H1 (cell line): ENCODE measurements at regions not wholly inside any gene's neighbourhood (a gene's known extent, or its start where the extent isn't known, plus 50 kb on each side); places are given as distances from the start of the nearest gene placed in this dataset.

Experiments used
- CTCF ChIA-PET: fragments of 300-600 bp; sonication (Branson Sonifier 250); formaldehyde crosslinking; loops from one replicate; lab custom pipeline; 2021; ENCODE audit not compliant: partially characterized antibody; lab: Charles Lee
- POLR2A ChIA-PET: fragments of 300-600 bp; sonication (Branson Sonifier 250); formaldehyde crosslinking; loops from one replicate; lab custom pipeline; 2021; ENCODE audit warnings: inconsistent platforms; ENCODE audit not compliant: partially characterized antibody; lab: Charles Lee
- DNase-seq, 2 experiments: peaks; one replicate each; pipeline versions ENCODE4 v3.0.0 to v3.0.0-alpha.2; 2010 to 2022; ENCODE audit warnings: low spot score in 2 of 2, low read depth in 1 of 2, mixed read lengths in 1 of 2
- FAIRE-seq: peaks from 2 replicates; lab custom pipeline; 2011; peaks lifted over from hg19 to GRCh38; lab: Jason Lieb, UNC
- H2AFZ ChIP-seq: 2 replicates; pipeline ENCODE4 v1.8.1; 2012; ENCODE audit warnings: low read length, inconsistent platforms
- H2AK5ac ChIP-seq: 2 replicates; pipeline ENCODE4 v1.6.1; 2013; ENCODE audit warnings: low read depth, low read length
- H2BK120ac ChIP-seq: replicated peaks from 2 replicates; pipeline ENCODE3; 2013; ENCODE audit warnings: low read depth, low read length, inconsistent platforms
- H2BK12ac ChIP-seq: 2 replicates; pipeline ENCODE4 v1.6.1; 2013; ENCODE audit warnings: low read depth, low read length
- H2BK15ac ChIP-seq: 2 replicates; pipeline ENCODE4 v1.6.1; 2013; ENCODE audit warnings: low read length
- H2BK20ac ChIP-seq: 2 replicates; pipeline ENCODE4 v1.6.1; 2013; ENCODE audit warnings: low read length
- H2BK5ac ChIP-seq: 2 replicates; pipeline ENCODE4 v1.6.1; 2013; ENCODE audit warnings: low read depth, low read length
- H3K14ac ChIP-seq: 2 replicates; pipeline ENCODE4 v1.6.1; 2013; ENCODE audit warnings: inconsistent platforms; ENCODE audit not compliant: insufficient read length
- H3K18ac ChIP-seq: 2 replicates; pipeline ENCODE4 v1.6.1; 2013; ENCODE audit warnings: low read length; ENCODE audit errors: extremely low read depth
- H3K23ac ChIP-seq: 2 replicates; pipeline ENCODE4 v1.6.1; 2013; ENCODE audit warnings: inconsistent platforms; ENCODE audit not compliant: insufficient read length
- H3K23me2 ChIP-seq: 2 replicates; pipeline ENCODE4 v1.6.1; 2013; ENCODE audit warnings: low read depth, low read length
- H3K27ac ChIP-seq: 2 replicates; pipeline ENCODE4 v1.6.1; 2011; ENCODE audit warnings: low read depth, low read length, inconsistent platforms
- H3K27me3 ChIP-seq, 4 experiments: replicated peaks in 1 of 4; 1 replicate in 1 of 4; 2 replicates in 3 of 4; pipeline versions ENCODE4 v1.6.1 to v1.8.1; 2011 to 2013; ENCODE audit warnings: low read length in 3 of 4, mild to moderate bottlenecking in 3 of 4, inconsistent platforms in 2 of 4, mixed read lengths in 2 of 4, moderate library complexity in 1 of 4; ENCODE audit not compliant: control insufficient read depth in 3 of 4, insufficient read depth in 3 of 4; ENCODE audit errors: extremely low read depth in 1 of 4
- H3K36me3 ChIP-seq, 4 experiments: 2 replicates each; pipeline versions ENCODE4 v1.6.1 to v1.8.1; 2011 to 2013; ENCODE audit warnings: mild to moderate bottlenecking in 4 of 4, low read length in 3 of 4, moderate library complexity in 2 of 4, control low read depth in 1 of 4, inconsistent platforms in 1 of 4; ENCODE audit not compliant: insufficient read depth in 4 of 4, control insufficient read depth in 2 of 4
- H3K4ac ChIP-seq: replicated peaks from 2 replicates; pipeline ENCODE3; 2013; ENCODE audit warnings: low read length, low read depth, mixed read lengths, inconsistent platforms; ENCODE audit not compliant: insufficient read length
- H3K4me1 ChIP-seq, 4 experiments: replicated peaks in 1 of 4; 1 replicate in 1 of 4; 2 replicates in 3 of 4; pipeline versions ENCODE4 v1.6.1 to v1.8.1; 2011 to 2013; ENCODE audit warnings: low read length in 3 of 4, inconsistent platforms in 2 of 4, mixed read lengths in 1 of 4; ENCODE audit not compliant: insufficient read depth in 4 of 4, control insufficient read depth in 3 of 4
- H3K4me2 ChIP-seq, 2 experiments: 2 replicates each; pipeline versions ENCODE4 v1.6.1 to v1.8.1; 2011 to 2013; ENCODE audit warnings: low read depth in 2 of 2, low read length in 2 of 2, control low read depth in 1 of 2, inconsistent platforms in 1 of 2, mild to moderate bottlenecking in 1 of 2; ENCODE audit not compliant: insufficient read depth in 1 of 2
- H3K4me3 ChIP-seq, 4 experiments: fragments of 200-600, 300-600 bp in 1 of 4; sonication (generic), shearing (Covaris generic), sonication (Bioruptor Twin) in 1 of 4; 2 replicates each; pipeline versions ENCODE4 v1.5.1 to v1.8.1; 2011 to 2016; ENCODE audit warnings: low read length in 4 of 4, low read depth in 3 of 4, control low read depth in 2 of 4, inconsistent platforms in 2 of 4, mild to moderate bottlenecking in 2 of 4, mixed read lengths in 1 of 4, moderate library complexity in 1 of 4; ENCODE audit not compliant: insufficient read depth in 2 of 4; ENCODE audit errors: extremely low read depth in 1 of 4
- H3K56ac ChIP-seq: replicated peaks from 2 replicates; pipeline ENCODE3; 2013; ENCODE audit warnings: low read depth, mild to moderate bottlenecking, mixed read lengths, low read length, inconsistent platforms; ENCODE audit not compliant: insufficient read length
- H3K79me1 ChIP-seq: 2 replicates; pipeline ENCODE4 v1.6.1; 2013; ENCODE audit warnings: low read depth, low read length, control low read depth
- H3K79me2 ChIP-seq, 2 experiments: 2 replicates each; pipeline versions ENCODE4 v1.6.1 to v1.8.1; 2012 to 2013; ENCODE audit warnings: low read length in 2 of 2, mild to moderate bottlenecking in 2 of 2, inconsistent platforms in 1 of 2; ENCODE audit not compliant: insufficient read depth in 2 of 2, control insufficient read depth in 1 of 2
- H3K9ac ChIP-seq, 4 experiments: replicated peaks in 1 of 4; 1 replicate in 1 of 4; 2 replicates in 3 of 4; pipeline versions ENCODE4 v1.6.1 to v1.8.1; 2011 to 2013; ENCODE audit warnings: low read depth in 3 of 4, low read length in 3 of 4, control low read depth in 2 of 4, mild to moderate bottlenecking in 2 of 4, moderate library complexity in 2 of 4, inconsistent platforms in 1 of 4; ENCODE audit errors: extremely low read depth in 1 of 4
- H3K9me3 ChIP-seq, 2 experiments: 2 replicates each; pipeline versions ENCODE4 v1.6.1 to v1.8.1; 2012 to 2013; ENCODE audit warnings: mild to moderate bottlenecking in 2 of 2, moderate library complexity in 2 of 2, control low read depth in 1 of 2, inconsistent platforms in 1 of 2, low read depth in 1 of 2, low read length in 1 of 2, mixed read lengths in 1 of 2; ENCODE audit not compliant: insufficient read depth in 2 of 2
- H4K20me1 ChIP-seq, 2 experiments: replicated peaks in 1 of 2; 2 replicates each; pipeline versions ENCODE3 to v1.8.1; 2011 to 2013; ENCODE audit warnings: inconsistent platforms in 2 of 2, low read length in 2 of 2, mild to moderate bottlenecking in 1 of 2; ENCODE audit not compliant: insufficient read depth in 2 of 2, control insufficient read depth in 1 of 2
- H4K5ac ChIP-seq: 2 replicates; pipeline ENCODE4 v1.6.1; 2013; ENCODE audit warnings: low read length, low read depth, mixed read lengths, inconsistent platforms; ENCODE audit not compliant: insufficient read length
- H4K8ac ChIP-seq: 2 replicates; pipeline ENCODE4 v1.8.0; 2013; ENCODE audit warnings: mild to moderate bottlenecking, moderate library complexity, low read length, inconsistent platforms; ENCODE audit not compliant: insufficient read depth; ENCODE audit errors: extremely low read depth
- H4K91ac ChIP-seq: replicated peaks from 2 replicates; pipeline ENCODE3; 2013; ENCODE audit warnings: low read length, mixed read lengths, inconsistent platforms; ENCODE audit not compliant: insufficient read length
- BRCA1 ChIP-seq: IDR thresholded peaks from 2 replicates; pipeline ENCODE4 v1.6.1; 2012; ENCODE audit warnings: low read depth, low read length, improper control_type of control experiment
- CEBPB ChIP-seq: IDR thresholded peaks from 2 replicates; pipeline ENCODE4 v1.6.1; 2012; ENCODE audit warnings: low read depth, low read length
- CHD2 ChIP-seq: IDR thresholded peaks from 2 replicates; pipeline ENCODE4 v1.6.1; 2012; ENCODE audit warnings: low read length, improper control_type of control experiment
- CTBP2 ChIP-seq: IDR thresholded peaks from 2 replicates; pipeline ENCODE4 v1.7.0; 2011; ENCODE audit warnings: borderline replicate concordance, mild to moderate bottlenecking, moderate library complexity, mixed read lengths, low read length; ENCODE audit not compliant: insufficient read depth, insufficient read length
- EGR1 ChIP-seq: IDR thresholded peaks from 2 replicates; pipeline ENCODE4 v1.6.1; 2011; ENCODE audit warnings: low read depth, low read length, borderline replicate concordance
- EP300 ChIP-seq, 2 experiments: IDR thresholded peaks; 1 replicate in 1 of 2; 2 replicates in 1 of 2; pipeline ENCODE4 v1.6.1; 2011 to 2012; ENCODE audit warnings: low read depth in 2 of 2, low read length in 2 of 2, mild to moderate bottlenecking in 2 of 2, borderline replicate concordance in 1 of 2, inconsistent platforms in 1 of 2, moderate library complexity in 1 of 2
- JUND ChIP-seq: IDR thresholded peaks from 2 replicates; pipeline ENCODE4 v1.6.1; 2011; ENCODE audit warnings: mild to moderate bottlenecking, improper control_type of control experiment, low read length
- KDM4A ChIP-seq: IDR thresholded peaks from one replicate; pipeline ENCODE4 v1.7.1; 2012; ENCODE audit warnings: low read depth, mild to moderate bottlenecking, moderate library complexity, low read length, inconsistent platforms; ENCODE audit not compliant: severe bottlenecking
- POLR2AphosphoS5 ChIP-seq: IDR thresholded peaks from 2 replicates; pipeline ENCODE4 v1.6.1; 2011; ENCODE audit warnings: low read depth, low read length
- POU5F1 ChIP-seq: IDR thresholded peaks from 2 replicates; pipeline ENCODE4 v1.6.1; 2011; ENCODE audit warnings: low read depth, mild to moderate bottlenecking, low read length, moderate library complexity
- RAD21 ChIP-seq, 2 experiments: IDR thresholded peaks in 1 of 2; conservative IDR thresholded peaks in 1 of 2; 2 replicates each; pipeline ENCODE4 v1.6.1; 2011; ENCODE audit warnings: low read depth in 2 of 2, low read length in 2 of 2, improper control_type of control experiment in 1 of 2, inconsistent platforms in 1 of 2, mild to moderate bottlenecking in 1 of 2, moderate library complexity in 1 of 2
- SAP30 ChIP-seq: fragments of 300-600 bp; sonication (generic); IDR thresholded peaks from 2 replicates; pipeline ENCODE4 v1.7.1; 2012; ENCODE audit warnings: low read length, moderate library complexity, mild to moderate bottlenecking, inconsistent platforms; ENCODE audit not compliant: insufficient read depth, insufficient replicate concordance
- SUZ12 ChIP-seq: fragments of 200-600 bp; sonication (generic); IDR thresholded peaks from 2 replicates; pipeline ENCODE4 v1.6.1; 2012; ENCODE audit warnings: mild to moderate bottlenecking, inconsistent platforms, low read length, moderate library complexity, mixed read lengths
- whole genome bisulfite sequencing, 2 experiments: shearing (Covaris generic) in 1 of 2; methylation state at CpG; one replicate each; pipeline versions ENCODE4 v1.1.6 to v1.1.7; 2013 to 2015; ENCODE audit warnings: low lambda C conversion rate in 2 of 2, mixed read lengths in 2 of 2, inconsistent platforms in 1 of 2, low coverage in 1 of 2, missing lambda C conversion rate in 1 of 2; ENCODE audit not compliant: insufficient replicate concordance in 2 of 2, insufficient coverage in 1 of 2, insufficient read length in 1 of 2; ENCODE audit errors: extremely low coverage in 1 of 2, missing lambda C conversion rate in 1 of 2; 5-methylcytosine and 5-hydroxymethylcytosine counted together
- TF ChIP-seq, protein P1 (sequence below): IDR thresholded peaks from 2 replicates; pipeline ENCODE4 v1.6.1; 2011; ENCODE audit warnings: low read length, improper control_type of control experiment

DNA sequence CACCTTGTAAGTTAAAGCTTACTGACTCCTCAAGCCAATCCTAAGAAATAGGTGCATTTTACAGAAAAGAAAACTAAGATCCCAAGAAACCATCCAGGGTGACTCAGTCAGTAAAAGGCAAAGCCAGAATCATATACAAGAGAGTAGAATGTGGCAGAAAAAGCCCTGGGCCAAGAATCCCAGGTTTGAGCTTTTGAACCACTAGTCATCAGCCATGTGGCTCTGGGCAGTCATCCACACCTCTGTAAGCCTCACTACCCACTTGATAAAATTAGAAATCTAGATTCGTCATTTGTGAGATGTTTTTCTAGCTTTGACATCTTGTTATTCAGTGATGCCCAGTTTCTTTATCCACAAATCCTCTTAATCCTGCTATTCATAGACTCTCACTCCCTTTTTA, 122.2 kb upstream of the PDE5A start:
- no peak overlapping the region for H4K91ac ChIP-seq
- H3K18ac ChIP-seq = no peak overlapping the region
- no peak overlapping the region for H2BK15ac ChIP-seq
- H4K8ac ChIP-seq = no peak overlapping the region
- FAIRE-seq (no peak), DNase-seq (no peak)
- H4K5ac ChIP-seq = no peak overlapping the region
- no peak overlapping the region for H3K27ac ChIP-seq
- H3K4ac ChIP-seq = no peak overlapping the region
- H3K79me1 ChIP-seq = no peaks in the 10 kb centered on the region
- H2BK20ac ChIP-seq = no peak overlapping the region
- no peak overlapping the region for H3K56ac ChIP-seq
- no peaks in the 10 kb centered on the region for H3K79me2 ChIP-seq
- no peak overlapping the region for H2AK5ac ChIP-seq
- H4K20me1 ChIP-seq = no peaks in the 10 kb centered on the region
- H3K4me1 ChIP-seq = no peaks in the 10 kb centered on the region
- H3K14ac ChIP-seq = no peak overlapping the region
- no peak overlapping the region for H3K4me2 ChIP-seq
- no peak overlapping the region for H3K23ac ChIP-seq
- no peaks in the 10 kb centered on the region for H3K27me3 ChIP-seq
- H2BK12ac ChIP-seq = no peak overlapping the region
- H2AFZ ChIP-seq = no peak overlapping the region
- H3K9me3 ChIP-seq = no peaks in the 10 kb centered on the region
- ChIA-PET CTCF (interaction anchor here (0.7 kb wide), 1 partner anchor 116 kb away, joined by 3 read pairs; no protein-coding TSS in a partner anchor), POLR2A (no interaction called here)
- no peak overlapping the region for H3K4me3 ChIP-seq
- H3K9ac ChIP-seq = no peak overlapping the region
- WGBS, 2 experiments = 88% methylated on average over 1 of the region's 1 CpG; no CpG with 5 or more reads in 1 of the 2 experiments
- H3K36me3 ChIP-seq = no peaks in the 10 kb centered on the region
- H3K23me2 ChIP-seq = no peaks in the 10 kb centered on the region
- H2BK5ac ChIP-seq = no peak overlapping the region
- H2BK120ac ChIP-seq = no peak overlapping the region
- TF ChIP-seq POU5F1 (no peak), BRCA1 (no peak), POLR2AphosphoS5 (no peak), CTBP2 (no peak), EGR1 (no peak), EP300 (IDR thresholded peaks at IDR 0.05; ENCODE audit: borderline replicate concordance in 1 of 2, low read depth in 2 of 2, low read length in 2 of 2) (no peak), KDM4A (no peak), CHD2 (no peak), SAP30 (no peak), SUZ12 (no peak), JUND (no peak), RAD21 (IDR thresholded peaks at IDR 0.05 in 1 of 2, conservative IDR thresholded peaks at IDR 0.05 in 1 of 2; ENCODE audit: low read depth in 2 of 2, low read length in 2 of 2) (no peak), CEBPB (no peak)
- TF ChIP-seq, protein P1, sequence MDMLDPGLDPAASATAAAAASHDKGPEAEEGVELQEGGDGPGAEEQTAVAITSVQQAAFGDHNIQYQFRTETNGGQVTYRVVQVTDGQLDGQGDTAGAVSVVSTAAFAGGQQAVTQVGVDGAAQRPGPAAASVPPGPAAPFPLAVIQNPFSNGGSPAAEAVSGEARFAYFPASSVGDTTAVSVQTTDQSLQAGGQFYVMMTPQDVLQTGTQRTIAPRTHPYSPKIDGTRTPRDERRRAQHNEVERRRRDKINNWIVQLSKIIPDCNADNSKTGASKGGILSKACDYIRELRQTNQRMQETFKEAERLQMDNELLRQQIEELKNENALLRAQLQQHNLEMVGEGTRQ = no peak
